HCT116 (cell line): ENCODE measurements at regions not wholly inside any gene's neighbourhood (a gene's known extent, or its start where the extent isn't known, plus 50 kb on each side); places are given as distances from the start of the nearest gene placed in this dataset.

Source experiments
- CBX3 ChIP-seq: IDR thresholded peaks from 2 replicates; pipeline ENCODE4 v1.6.1; 2012; ENCODE audit warnings: low read depth
- CTCF ChIP-seq, 3 experiments: fragments of 200-600 bp in 1 of 3; sonication (generic) in 1 of 3; IDR thresholded peaks in 2 of 3; conservative IDR thresholded peaks in 1 of 3; 2 replicates each; pipeline ENCODE4 v1.5.1; 2012 to 2017; ENCODE audit warnings: low read depth in 2 of 3, low read length in 2 of 3, antibody characterized with exemption in 1 of 3, borderline replicate concordance in 1 of 3, control low read depth in 1 of 3, mild to moderate bottlenecking in 1 of 3, mixed read lengths in 1 of 3, mixed run types in 1 of 3, moderate library complexity in 1 of 3; ENCODE audit not compliant: insufficient read depth in 1 of 3
- EGR1 ChIP-seq: IDR thresholded peaks from 2 replicates; pipeline ENCODE4 v1.6.1; 2012; ENCODE audit warnings: low read depth
- EZH2 ChIP-seq: fragments of 200-600 bp; sonication (generic); IDR thresholded peaks from 2 replicates; pipeline ENCODE4 v1.6.1; 2017; ENCODE audit warnings: antibody characterized with exemption, mixed run types
- EZH2phosphoT487 ChIP-seq: fragments of 200-600 bp; IDR thresholded peaks from 2 replicates; pipeline ENCODE4 v1.6.1; 2018; ENCODE audit warnings: antibody characterized with exemption, borderline replicate concordance
- FOSL1 ChIP-seq: IDR thresholded peaks from 2 replicates; pipeline ENCODE4 v1.6.1; 2012; ENCODE audit warnings: low read depth
- JUND ChIP-seq: IDR thresholded peaks from 2 replicates; pipeline ENCODE4 v1.6.1; 2012
- REST ChIP-seq: IDR thresholded peaks from 2 replicates; pipeline ENCODE4 v1.6.1; 2012; ENCODE audit warnings: low read depth
- SP1 ChIP-seq: IDR thresholded peaks from 2 replicates; pipeline ENCODE4 v1.6.1; 2012; ENCODE audit warnings: low read depth

GRCh38 chr13:44277459-44277858, 96.2 kb upstream of the SERP2 start:
- TF ChIP-seq EZH2phosphoT487 (no peak), CTCF (IDR thresholded peaks at IDR 0.05 in 2 of 3, conservative IDR thresholded peaks at IDR 0.05 in 1 of 3; ENCODE audit: borderline replicate concordance in 1 of 3, insufficient read depth in 1 of 3, low read depth in 2 of 3, low read length in 2 of 3) (no peak), SP1 (no peak), REST (no peak), EZH2 (no peak), JUND (no peak), EGR1 (no peak), CBX3 (no peak), FOSL1 (no peak)
